GM19240 (cell line): ENCODE measurements at regions not wholly inside any gene's neighbourhood (a gene's known extent, or its start where the extent isn't known, plus 50 kb on each side); places are given as distances from the start of the nearest gene placed in this dataset.
"Not testable (repeated sequence)": the region's sequence is repeated elsewhere in the genome, so short reads cannot be mapped to it uniquely, and the experiment has no call there.

Experiments used
- DNase-seq: peaks from one replicate; pipeline ENCODE4 v3.0.0; 2011; ENCODE audit warnings: low spot score; ENCODE audit not compliant: insufficient read length

GRCh38 chr2:47295981-47296635 is 73.0 kb upstream of the EPCAM start:
- DNase-seq: no peak

- no peak for DNase-seq
Observed at GRCh38 chr2:47295131-47295980, 73.8 kb upstream of the EPCAM start.

- DNase-seq: no peak
Observed at GRCh38 chr2:47293976-47294375, 75.1 kb upstream of the EPCAM start.

GRCh38 chr2:47288864-47289263 is 80.2 kb upstream of the EPCAM start:
- no peak for DNase-seq

- DNase-seq: no peak
Observed at GRCh38 chr2:47283659-47284058, 85.5 kb upstream of the EPCAM start.

- no peak for DNase-seq
Observed at GRCh38 chr2:47282621-47283272, 86.4 kb upstream of the EPCAM start.

GRCh38 chr2:47279525-47279924 is 89.6 kb upstream of the EPCAM start:
- not testable (repeated sequence) for DNase-seq

- DNase-seq: no peak
Observed at GRCh38 chr2:47277987-47278386, 91.1 kb upstream of the EPCAM start.

- DNase-seq: no peak
Observed at GRCh38 chr2:47277187-47277586, 91.9 kb upstream of the EPCAM start.

GRCh38 chr2:47276061-47276460 is 93.0 kb upstream of the EPCAM start:
- no peak for DNase-seq

GRCh38 chr2:47274054-47274782 is 94.9 kb upstream of the EPCAM start:
- no peak for DNase-seq

GRCh38 chr2:47272905-47273758 is 96.0 kb upstream of the EPCAM start:
- DNase-seq: no peak

- peak; percentile 72 for DNase-seq
Observed at GRCh38 chr2:47272031-47272864, 95.9 kb upstream of the CALM2 start.

GRCh38 chr2:47271054-47272000 is 95.0 kb upstream of the CALM2 start:
- no peak for DNase-seq

- DNase-seq: no peak
Observed at GRCh38 chr2:47270421-47270820, 94.1 kb upstream of the CALM2 start.

- no peak for DNase-seq
Observed at GRCh38 chr2:47269316-47270232, 93.3 kb upstream of the CALM2 start.

- no peak for DNase-seq
Observed at GRCh38 chr2:47267711-47268086, 91.4 kb upstream of the CALM2 start.
